PC-9 (cell line): ENCODE measurements at regions not wholly inside any gene's neighbourhood (a gene's known extent, or its start where the extent isn't known, plus 50 kb on each side); places are given as distances from the start of the nearest gene placed in this dataset.

Experiments used
- BruUV-seq: library from RNA; stranded (reverse); fragments of 400-500 nt; replicated peaks from 2 replicates; lab custom pipeline; 2021; lab: Mats Ljungman, UMichigan
- CTCF ChIA-PET: fragments of 300-600 bp; sonication (Branson Sonifier 250); formaldehyde crosslinking; loops from one replicate; lab custom pipeline; 2022; ENCODE audit warnings: antibody characterized with exemption; lab: Charles Lee
- POLR2A ChIA-PET: fragments of 300-600 bp; sonication (Branson Sonifier 250); formaldehyde crosslinking; loops from one replicate; lab custom pipeline; 2022; ENCODE audit warnings: antibody characterized with exemption; ENCODE audit not compliant: unreplicated experiment; lab: Charles Lee
- DNase-seq, 2 experiments: peaks; one replicate each; pipeline versions ENCODE4 v3.0.0 to v3.0.0-alpha.2; 2015 to 2022; ENCODE audit warnings: mixed read lengths in 1 of 2
- H2AFZ ChIP-seq: fragments of 200-600 bp; sonication (generic); 2 replicates; pipeline ENCODE4 v1.8.1; 2017; ENCODE audit warnings: antibody characterized with exemption
- H3F3A ChIP-seq: fragments of 200-600 bp; sonication (generic); 2 replicates; pipeline ENCODE4 v1.8.1; 2017; ENCODE audit warnings: antibody characterized with exemption, mild to moderate bottlenecking, low read depth; ENCODE audit not compliant: insufficient read depth
- H3K27ac ChIP-seq: fragments of 200-600 bp; sonication (generic); 2 replicates; pipeline ENCODE4 v1.6.1; 2016; ENCODE audit warnings: mixed run types
- H3K27me3 ChIP-seq: fragments of 200-600 bp; sonication (generic); 2 replicates; pipeline ENCODE4 v1.6.1; 2016; ENCODE audit warnings: low read depth, mixed run types; ENCODE audit not compliant: insufficient read depth
- H3K36me3 ChIP-seq: fragments of 200-600 bp; sonication (generic); 2 replicates; pipeline ENCODE4 v1.6.1; 2016; ENCODE audit warnings: low read depth, mixed run types
- H3K4me1 ChIP-seq: fragments of 200-600 bp; sonication (generic); replicated peaks from 2 replicates; pipeline ENCODE4 v1.6.1; 2016; ENCODE audit warnings: mixed run types; ENCODE audit not compliant: insufficient read depth
- H3K4me2 ChIP-seq: fragments of 200-600 bp; sonication (generic); 2 replicates; pipeline ENCODE4 v1.6.1; 2017; ENCODE audit warnings: mixed run types
- H3K4me3 ChIP-seq: fragments of 200-600 bp; sonication (generic); 2 replicates; pipeline ENCODE4 v1.6.1; 2016; ENCODE audit warnings: mixed run types
- H3K79me2 ChIP-seq: fragments of 200-600 bp; sonication (generic); 2 replicates; pipeline ENCODE4 v1.6.1; 2017; ENCODE audit warnings: low read depth, mixed run types
- H3K9me2 ChIP-seq: fragments of 200-600 bp; sonication (generic); 2 replicates; pipeline ENCODE4 v1.8.1; 2017; ENCODE audit warnings: mild to moderate bottlenecking; ENCODE audit not compliant: insufficient read depth
- H3K9me3 ChIP-seq: fragments of 200-600 bp; sonication (generic); 2 replicates; pipeline ENCODE4 v1.8.1; 2016; ENCODE audit warnings: low read depth; ENCODE audit not compliant: insufficient read depth
- H4K20me1 ChIP-seq: fragments of 200-600 bp; sonication (generic); 2 replicates; pipeline ENCODE4 v1.8.1; 2017; ENCODE audit not compliant: insufficient read depth
- EZH2 ChIP-seq: fragments of 200-600 bp; sonication (generic); IDR thresholded peaks from 2 replicates; pipeline ENCODE4 v1.8.0; 2017; ENCODE audit warnings: antibody characterized with exemption, low read depth
- intact Hi-C: fragments of 100-400 bp; cut with micrococcal nuclease; formaldehyde crosslinking; loops from one replicate; pipeline ENCODE4 v1.10.0; 2022; ENCODE audit not compliant: unreplicated experiment
- TF ChIP-seq, protein P1 (sequence below): fragments of 200-600 bp; sonication (generic); conservative IDR thresholded peaks from 2 replicates; pipeline ENCODE4 v1.6.1; 2017; ENCODE audit warnings: mixed run types, antibody characterized with exemption, mild to moderate bottlenecking, moderate library complexity

DNA sequence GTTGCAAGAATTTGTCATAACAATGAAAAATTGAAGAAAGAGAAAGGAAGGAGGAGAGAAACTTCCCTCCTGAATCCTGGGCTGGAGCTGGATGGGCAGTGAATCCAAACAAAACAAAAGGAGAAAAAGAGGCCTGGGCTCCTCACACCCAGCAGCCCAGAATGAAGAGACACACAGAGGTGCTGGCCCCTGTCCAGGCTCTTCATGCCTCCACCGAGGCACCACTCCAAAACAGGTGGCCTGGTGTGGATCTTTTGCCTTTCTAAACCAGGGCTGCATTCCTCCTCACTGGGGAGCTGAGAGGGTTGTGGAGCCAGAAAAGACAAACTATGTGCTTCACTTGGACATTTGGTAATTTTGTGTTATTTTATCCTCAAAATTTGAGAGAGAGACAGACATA lies 76.0 kb downstream of the FAM124B start:
- H3F3A ChIP-seq, result no peaks in the 10 kb centered on the region
- H3K4me2 ChIP-seq, result no peak overlapping the region
- ChIA-PET CTCF (interaction anchor here (0.5 kb wide), 1 partner anchor 72 kb away, joined by 3 read pairs; no protein-coding TSS in a partner anchor), POLR2A (no interaction called here)
- no peaks in the 10 kb centered on the region for H4K20me1 ChIP-seq
- no peaks in the 10 kb centered on the region for H3K9me3 ChIP-seq
- BruUV-seq, result no TSS peak
- no peak overlapping the region for H2AFZ ChIP-seq
- no peaks in the 10 kb centered on the region for H3K79me2 ChIP-seq
- H3K36me3 ChIP-seq, result no peaks in the 10 kb centered on the region
- H3K27ac ChIP-seq, result no peak overlapping the region
- no peak for DNase-seq
- no peak overlapping the region for H3K4me3 ChIP-seq
- H3K9me2 ChIP-seq, result no peaks in the 10 kb centered on the region
- intact Hi-C loops, result no loop called here
- peaks cover 9% of the 10 kb centered on the region; the same call in 1 of the 2 replicates for H3K4me1 ChIP-seq
- TF ChIP-seq EZH2, result no peak
- TF ChIP-seq, protein P1, sequence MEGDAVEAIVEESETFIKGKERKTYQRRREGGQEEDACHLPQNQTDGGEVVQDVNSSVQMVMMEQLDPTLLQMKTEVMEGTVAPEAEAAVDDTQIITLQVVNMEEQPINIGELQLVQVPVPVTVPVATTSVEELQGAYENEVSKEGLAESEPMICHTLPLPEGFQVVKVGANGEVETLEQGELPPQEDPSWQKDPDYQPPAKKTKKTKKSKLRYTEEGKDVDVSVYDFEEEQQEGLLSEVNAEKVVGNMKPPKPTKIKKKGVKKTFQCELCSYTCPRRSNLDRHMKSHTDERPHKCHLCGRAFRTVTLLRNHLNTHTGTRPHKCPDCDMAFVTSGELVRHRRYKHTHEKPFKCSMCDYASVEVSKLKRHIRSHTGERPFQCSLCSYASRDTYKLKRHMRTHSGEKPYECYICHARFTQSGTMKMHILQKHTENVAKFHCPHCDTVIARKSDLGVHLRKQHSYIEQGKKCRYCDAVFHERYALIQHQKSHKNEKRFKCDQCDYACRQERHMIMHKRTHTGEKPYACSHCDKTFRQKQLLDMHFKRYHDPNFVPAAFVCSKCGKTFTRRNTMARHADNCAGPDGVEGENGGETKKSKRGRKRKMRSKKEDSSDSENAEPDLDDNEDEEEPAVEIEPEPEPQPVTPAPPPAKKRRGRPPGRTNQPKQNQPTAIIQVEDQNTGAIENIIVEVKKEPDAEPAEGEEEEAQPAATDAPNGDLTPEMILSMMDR, result no peak
- peaks cover 9% of the 10 kb centered on the region; the same call in 1 of the 2 replicates for H3K27me3 ChIP-seq

- BruUV-seq, result no TSS peak
- H3K4me1 ChIP-seq, result peaks cover 9% of the 10 kb centered on the region; the same call in 1 of the 2 replicates
- no peaks in the 10 kb centered on the region for H3K79me2 ChIP-seq
- H2AFZ ChIP-seq, result no peak overlapping the region
- intact Hi-C loops, result no loop called here
- TF ChIP-seq EZH2, result no peak
- TF ChIP-seq, protein P1, result no peak
- H3K4me2 ChIP-seq, result no peak overlapping the region
- H4K20me1 ChIP-seq, result no peaks in the 10 kb centered on the region
- ChIA-PET POLR2A (interaction anchor here (0.6 kb wide), 1 partner anchor 1169 kb away, joined by 6 read pairs; no protein-coding TSS in a partner anchor), CTCF (interaction anchor here (0.6 kb wide), 1 partner anchor 17 kb away, joined by 10 read pairs; no protein-coding TSS in a partner anchor)
- H3K27ac ChIP-seq, result no peak overlapping the region
- peaks cover 16% of the 10 kb centered on the region for H3K27me3 ChIP-seq
- no peaks in the 10 kb centered on the region for H3K9me2 ChIP-seq
- no peaks in the 10 kb centered on the region for H3K36me3 ChIP-seq
- no peaks in the 10 kb centered on the region for H3F3A ChIP-seq
- H3K9me3 ChIP-seq, result no peaks in the 10 kb centered on the region
- no peak for DNase-seq
- no peak overlapping the region for H3K4me3 ChIP-seq
These were observed 77.3 kb downstream of the FAM124B start for GRCh38 chr2:224324604-224325003.

GRCh38 chr2:224320660-224321059 lies 81.2 kb downstream of the FAM124B start:
- CTCF ChIA-PET, result interaction anchor here (0.6 kb wide), 1 partner anchor 1345 kb away, joined by 5 read pairs; no protein-coding TSS in a partner anchor

More at GRCh38 chr2:224320660-224321059, 81.2 kb downstream of the FAM124B start:
- H3K36me3 ChIP-seq, result no peaks in the 10 kb centered on the region
- intact Hi-C loops, result no loop called here
- H3K4me1 ChIP-seq, result no peaks in the 10 kb centered on the region
- H3K27ac ChIP-seq, result no peak overlapping the region
- no peak overlapping the region for H2AFZ ChIP-seq
- BruUV-seq, result no TSS peak
- H3K27me3 ChIP-seq, result peaks cover 16% of the 10 kb centered on the region
- no peak overlapping the region for H3K4me2 ChIP-seq
- DNase-seq, result peak in 1 of 2 experiments; percentile 34
- H3K9me3 ChIP-seq, result 0 out of 2 replicates have a peak, but pooled peaks cover 4% of the 10 kb centered on the region
- TF ChIP-seq, protein P1, result no peak
- no peak for TF ChIP-seq EZH2
- no peaks in the 10 kb centered on the region for H3F3A ChIP-seq
- H3K79me2 ChIP-seq, result no peaks in the 10 kb centered on the region
- no peaks in the 10 kb centered on the region for H3K9me2 ChIP-seq
- POLR2A ChIA-PET, result no interaction called here
- no peak overlapping the region for H3K4me3 ChIP-seq
- no peaks in the 10 kb centered on the region for H4K20me1 ChIP-seq
